GM12892 (cell line): ENCODE measurements at regions not wholly inside any gene's neighbourhood (a gene's known extent, or its start where the extent isn't known, plus 50 kb on each side); places are given as distances from the start of the nearest gene placed in this dataset.

Experiments used
- POLR2A ChIP-seq: IDR thresholded peaks from 2 replicates; pipeline ENCODE4 v1.6.1; 2011; ENCODE audit warnings: low read depth, low read length, control low read depth
- POLR2AphosphoS5 ChIP-seq: IDR thresholded peaks from 2 replicates; pipeline ENCODE4 v1.6.1; 2011; ENCODE audit warnings: low read depth, low read length, control low read depth
- TAF1 ChIP-seq: IDR thresholded peaks from 2 replicates; pipeline ENCODE4 v1.6.1; 2011; ENCODE audit warnings: low read depth, mild to moderate bottlenecking, control low read depth, low read length, borderline replicate concordance

GRCh38 chr5:163357636-163358035, 79.8 kb upstream of the CCNG1 start:
- TF ChIP-seq POLR2AphosphoS5 (no peak), POLR2A (no peak), TAF1 (no peak)
